ENCODE measurements at regions not wholly inside any gene's neighbourhood (a gene's known extent, or its start where the extent isn't known, plus 50 kb on each side); places are given as distances from the start of the nearest gene placed in this dataset.

DNA sequence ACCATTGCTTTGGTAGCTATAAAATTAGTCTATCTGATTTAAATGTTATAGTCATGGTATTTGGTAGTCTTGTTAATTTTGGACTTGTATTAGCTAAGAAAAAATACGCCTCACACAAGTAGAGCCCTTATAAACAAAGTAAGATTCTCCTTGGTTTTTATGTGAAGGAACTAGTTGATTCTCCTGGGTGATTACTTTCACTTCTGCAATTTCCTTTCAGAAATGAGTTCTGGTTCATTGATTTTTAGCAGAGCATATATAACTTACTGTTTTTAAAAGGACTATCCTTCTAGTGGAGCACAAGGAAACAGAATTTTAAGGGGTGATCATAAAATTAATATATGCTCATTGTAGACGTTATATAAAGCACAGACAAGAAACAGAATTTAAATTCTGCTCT, 120.1 kb downstream of the BACH1 start:
- CTCF ChIA-PET = interaction anchor here (0.6 kb wide), 1 partner anchor 86 kb away, joined by 3 read pairs; no protein-coding TSS in a partner anchor
- TF ChIP-seq ZNF423 (tag by site-specific recombination; IDR thresholded peaks at IDR 0.05) (no peak), ZNF544 (tag by site-specific recombination; IDR thresholded peaks at IDR 0.05) (no peak), KLF8 (tag by site-specific recombination; IDR thresholded peaks at IDR 0.05) (no peak), MYNN (tag by site-specific recombination; IDR thresholded peaks at IDR 0.05; ENCODE audit: borderline replicate concordance) (no peak), SP3 (tag by site-specific recombination; IDR thresholded peaks at IDR 0.05) (no peak), ZNF433 (tag by site-specific recombination; IDR thresholded peaks at IDR 0.05; ENCODE audit: low read depth) (no peak), ZBTB10 (tag by site-specific recombination; IDR thresholded peaks at IDR 0.05) (no peak), ZNF37A (tag by site-specific recombination; IDR thresholded peaks at IDR 0.05) (no peak), ZFP69B (tag by site-specific recombination; IDR thresholded peaks at IDR 0.05) (no peak)
- TF ChIP-seq, protein P1, sequence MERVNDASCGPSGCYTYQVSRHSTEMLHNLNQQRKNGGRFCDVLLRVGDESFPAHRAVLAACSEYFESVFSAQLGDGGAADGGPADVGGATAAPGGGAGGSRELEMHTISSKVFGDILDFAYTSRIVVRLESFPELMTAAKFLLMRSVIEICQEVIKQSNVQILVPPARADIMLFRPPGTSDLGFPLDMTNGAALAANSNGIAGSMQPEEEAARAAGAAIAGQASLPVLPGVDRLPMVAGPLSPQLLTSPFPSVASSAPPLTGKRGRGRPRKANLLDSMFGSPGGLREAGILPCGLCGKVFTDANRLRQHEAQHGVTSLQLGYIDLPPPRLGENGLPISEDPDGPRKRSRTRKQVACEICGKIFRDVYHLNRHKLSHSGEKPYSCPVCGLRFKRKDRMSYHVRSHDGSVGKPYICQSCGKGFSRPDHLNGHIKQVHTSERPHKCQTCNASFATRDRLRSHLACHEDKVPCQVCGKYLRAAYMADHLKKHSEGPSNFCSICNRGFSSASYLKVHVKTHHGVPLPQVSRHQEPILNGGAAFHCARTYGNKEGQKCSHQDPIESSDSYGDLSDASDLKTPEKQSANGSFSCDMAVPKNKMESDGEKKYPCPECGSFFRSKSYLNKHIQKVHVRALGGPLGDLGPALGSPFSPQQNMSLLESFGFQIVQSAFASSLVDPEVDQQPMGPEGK (tag by site-specific recombination; IDR thresholded peaks at IDR 0.05) = no peak
- TF ChIP-seq, protein P2, sequence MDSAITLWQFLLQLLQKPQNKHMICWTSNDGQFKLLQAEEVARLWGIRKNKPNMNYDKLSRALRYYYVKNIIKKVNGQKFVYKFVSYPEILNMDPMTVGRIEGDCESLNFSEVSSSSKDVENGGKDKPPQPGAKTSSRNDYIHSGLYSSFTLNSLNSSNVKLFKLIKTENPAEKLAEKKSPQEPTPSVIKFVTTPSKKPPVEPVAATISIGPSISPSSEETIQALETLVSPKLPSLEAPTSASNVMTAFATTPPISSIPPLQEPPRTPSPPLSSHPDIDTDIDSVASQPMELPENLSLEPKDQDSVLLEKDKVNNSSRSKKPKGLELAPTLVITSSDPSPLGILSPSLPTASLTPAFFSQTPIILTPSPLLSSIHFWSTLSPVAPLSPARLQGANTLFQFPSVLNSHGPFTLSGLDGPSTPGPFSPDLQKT (IDR thresholded peaks at IDR 0.05; ENCODE audit: borderline replicate concordance, low read depth, low read length) = no peak
- Histone ChIP-seq H3K4me3 (ENCODE audit: low read depth, low read length) (no peak overlapping the region), H3K36me3 (ENCODE audit: control insufficient read depth in 2 of 2, insufficient read depth in 1 of 2, low read length in 2 of 2) (no peaks in the 10 kb centered on the region), H3K27ac (ENCODE audit: extremely low read depth, low read depth, low read length) (no peak overlapping the region), H3K9me3 (ENCODE audit: control insufficient read depth, insufficient read depth, low read depth, low read length) (no peaks in the 10 kb centered on the region), H3K4me1 (ENCODE audit: control insufficient read depth, insufficient read depth, low read length) (no peaks in the 10 kb centered on the region)
- POLR2A ChIA-PET = no interaction called here

GRCh38 chr21:29419422-29419821, 120.7 kb downstream of the BACH1 start:
- CTCF ChIA-PET = no interaction called here
- TF ChIP-seq PRDM10 (tag by site-specific recombination; IDR thresholded peaks at IDR 0.05) = no peak
- no peak for TF ChIP-seq GLIS2 (tag by site-specific recombination; IDR thresholded peaks at IDR 0.05)
- no peak for TF ChIP-seq HOXD13 (CRISPR knock-in tag; IDR thresholded peaks at IDR 0.05; ENCODE audit: borderline replicate concordance)
- no peak for TF ChIP-seq ZNF585B (tag by site-specific recombination; IDR thresholded peaks at IDR 0.05)
- TF ChIP-seq ZNF175 (tag by site-specific recombination; IDR thresholded peaks at IDR 0.05) = no peak
- TF ChIP-seq SCRT2 (tag by site-specific recombination; IDR thresholded peaks at IDR 0.05) = no peak
- TF ChIP-seq ZNF133 (tag by site-specific recombination; IDR thresholded peaks at IDR 0.05) = no peak
- TF ChIP-seq ZNF473 (tag by site-specific recombination; IDR thresholded peaks at IDR 0.05) = no peak
- no peak for TF ChIP-seq ZXDB (tag by site-specific recombination; IDR thresholded peaks at IDR 0.05)
- POLR2A ChIA-PET = no interaction called here
- no peak overlapping the region for H3K4me3 ChIP-seq (ENCODE audit: low read depth, low read length)
- no peaks in the 10 kb centered on the region for H3K9me3 ChIP-seq (ENCODE audit: control insufficient read depth, insufficient read depth, low read depth, low read length)
- H3K4me1 ChIP-seq (ENCODE audit: control insufficient read depth, insufficient read depth, low read length) = no peaks in the 10 kb centered on the region
- H3K27ac ChIP-seq (ENCODE audit: extremely low read depth, low read depth, low read length) = no peak overlapping the region
- no peaks in the 10 kb centered on the region for H3K36me3 ChIP-seq (ENCODE audit: control insufficient read depth in 2 of 2, insufficient read depth in 1 of 2, low read length in 2 of 2)

Measured in HEK293 (cell line).